ENCODE measurements at regions not wholly inside any gene's neighbourhood (a gene's known extent, or its start where the extent isn't known, plus 50 kb on each side); places are given as distances from the start of the nearest gene placed in this dataset.
"Not testable (repeated sequence)": the region's sequence is repeated elsewhere in the genome, so short reads cannot be mapped to it uniquely, and the experiment has no call there.

DNA sequence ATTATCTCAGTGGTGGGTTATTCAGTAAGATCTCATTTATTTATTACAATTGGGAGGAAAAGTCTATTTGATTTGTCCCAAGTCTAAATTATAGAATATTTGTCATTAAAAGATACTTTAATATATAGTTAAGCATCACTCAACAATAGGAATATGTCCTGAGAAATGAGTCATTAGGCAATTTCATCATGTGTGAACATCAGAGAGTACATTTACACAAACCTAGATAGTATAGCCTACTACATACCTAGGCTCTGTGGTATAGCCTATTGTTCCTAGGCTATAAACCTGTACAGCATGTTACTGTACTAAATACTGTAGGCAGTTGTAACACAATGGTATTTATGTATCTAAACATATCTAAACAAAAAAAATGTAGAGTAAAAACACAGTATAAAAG is 135.0 kb upstream of the RASA1 start:
- CTCF ChIA-PET: no interaction called here
- in situ Hi-C loops (cut with HindIII; ENCODE audit: low pct_unique_long_range_greater_than_20kb, low sequenced_read_pairs) (no loop called here), intact Hi-C loops (cut with micrococcal nuclease; ENCODE audit: unreplicated experiment) (no loop called here)
- no peak overlapping the region for H3K27ac ChIP-seq (ENCODE audit: low read length)
- no peak for TF ChIP-seq SIN3A (IDR thresholded peaks at IDR 0.05; ENCODE audit: borderline replicate concordance, insufficient read depth, low read depth, low read length)
- TF ChIP-seq POLR2AphosphoS5 (IDR thresholded peaks at IDR 0.05; ENCODE audit: low read depth, low read length): no peak
- TF ChIP-seq, protein P1, sequence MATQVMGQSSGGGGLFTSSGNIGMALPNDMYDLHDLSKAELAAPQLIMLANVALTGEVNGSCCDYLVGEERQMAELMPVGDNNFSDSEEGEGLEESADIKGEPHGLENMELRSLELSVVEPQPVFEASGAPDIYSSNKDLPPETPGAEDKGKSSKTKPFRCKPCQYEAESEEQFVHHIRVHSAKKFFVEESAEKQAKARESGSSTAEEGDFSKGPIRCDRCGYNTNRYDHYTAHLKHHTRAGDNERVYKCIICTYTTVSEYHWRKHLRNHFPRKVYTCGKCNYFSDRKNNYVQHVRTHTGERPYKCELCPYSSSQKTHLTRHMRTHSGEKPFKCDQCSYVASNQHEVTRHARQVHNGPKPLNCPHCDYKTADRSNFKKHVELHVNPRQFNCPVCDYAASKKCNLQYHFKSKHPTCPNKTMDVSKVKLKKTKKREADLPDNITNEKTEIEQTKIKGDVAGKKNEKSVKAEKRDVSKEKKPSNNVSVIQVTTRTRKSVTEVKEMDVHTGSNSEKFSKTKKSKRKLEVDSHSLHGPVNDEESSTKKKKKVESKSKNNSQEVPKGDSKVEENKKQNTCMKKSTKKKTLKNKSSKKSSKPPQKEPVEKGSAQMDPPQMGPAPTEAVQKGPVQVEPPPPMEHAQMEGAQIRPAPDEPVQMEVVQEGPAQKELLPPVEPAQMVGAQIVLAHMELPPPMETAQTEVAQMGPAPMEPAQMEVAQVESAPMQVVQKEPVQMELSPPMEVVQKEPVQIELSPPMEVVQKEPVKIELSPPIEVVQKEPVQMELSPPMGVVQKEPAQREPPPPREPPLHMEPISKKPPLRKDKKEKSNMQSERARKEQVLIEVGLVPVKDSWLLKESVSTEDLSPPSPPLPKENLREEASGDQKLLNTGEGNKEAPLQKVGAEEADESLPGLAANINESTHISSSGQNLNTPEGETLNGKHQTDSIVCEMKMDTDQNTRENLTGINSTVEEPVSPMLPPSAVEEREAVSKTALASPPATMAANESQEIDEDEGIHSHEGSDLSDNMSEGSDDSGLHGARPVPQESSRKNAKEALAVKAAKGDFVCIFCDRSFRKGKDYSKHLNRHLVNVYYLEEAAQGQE (IDR thresholded peaks at IDR 0.05; ENCODE audit: insufficient read depth in 1 of 2, low read depth in 2 of 2, low read length in 1 of 2): no peak
- TF ChIP-seq, protein P2, sequence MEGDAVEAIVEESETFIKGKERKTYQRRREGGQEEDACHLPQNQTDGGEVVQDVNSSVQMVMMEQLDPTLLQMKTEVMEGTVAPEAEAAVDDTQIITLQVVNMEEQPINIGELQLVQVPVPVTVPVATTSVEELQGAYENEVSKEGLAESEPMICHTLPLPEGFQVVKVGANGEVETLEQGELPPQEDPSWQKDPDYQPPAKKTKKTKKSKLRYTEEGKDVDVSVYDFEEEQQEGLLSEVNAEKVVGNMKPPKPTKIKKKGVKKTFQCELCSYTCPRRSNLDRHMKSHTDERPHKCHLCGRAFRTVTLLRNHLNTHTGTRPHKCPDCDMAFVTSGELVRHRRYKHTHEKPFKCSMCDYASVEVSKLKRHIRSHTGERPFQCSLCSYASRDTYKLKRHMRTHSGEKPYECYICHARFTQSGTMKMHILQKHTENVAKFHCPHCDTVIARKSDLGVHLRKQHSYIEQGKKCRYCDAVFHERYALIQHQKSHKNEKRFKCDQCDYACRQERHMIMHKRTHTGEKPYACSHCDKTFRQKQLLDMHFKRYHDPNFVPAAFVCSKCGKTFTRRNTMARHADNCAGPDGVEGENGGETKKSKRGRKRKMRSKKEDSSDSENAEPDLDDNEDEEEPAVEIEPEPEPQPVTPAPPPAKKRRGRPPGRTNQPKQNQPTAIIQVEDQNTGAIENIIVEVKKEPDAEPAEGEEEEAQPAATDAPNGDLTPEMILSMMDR (IDR thresholded peaks at IDR 0.05): no peak
- no peak for TF ChIP-seq TCF7L2 (IDR thresholded peaks at IDR 0.05; ENCODE audit: low read depth, low read length)
- H3K4me3 ChIP-seq (ENCODE audit: low read depth in 2 of 2, low read length in 2 of 2): no peak overlapping the region
- H3K9me3 ChIP-seq (ENCODE audit: control insufficient read depth, insufficient read depth, low read depth, low read length): no peaks in the 10 kb centered on the region
- ATAC-seq (no peak), DNase-seq (ENCODE audit: low read depth, low spot score) (no peak)
- no peaks in the 10 kb centered on the region for H3K4me1 ChIP-seq (ENCODE audit: control insufficient read depth, insufficient read depth, low read length)
- no peaks in the 10 kb centered on the region for H3K36me3 ChIP-seq (ENCODE audit: control insufficient read depth, insufficient read depth, low read length)
- H3K27me3 ChIP-seq (ENCODE audit: control insufficient read depth, insufficient read depth, low read length): no peaks in the 10 kb centered on the region
- POLR2A ChIA-PET: no interaction called here
- BruUV-seq (replicated peaks): no TSS peak

DNA sequence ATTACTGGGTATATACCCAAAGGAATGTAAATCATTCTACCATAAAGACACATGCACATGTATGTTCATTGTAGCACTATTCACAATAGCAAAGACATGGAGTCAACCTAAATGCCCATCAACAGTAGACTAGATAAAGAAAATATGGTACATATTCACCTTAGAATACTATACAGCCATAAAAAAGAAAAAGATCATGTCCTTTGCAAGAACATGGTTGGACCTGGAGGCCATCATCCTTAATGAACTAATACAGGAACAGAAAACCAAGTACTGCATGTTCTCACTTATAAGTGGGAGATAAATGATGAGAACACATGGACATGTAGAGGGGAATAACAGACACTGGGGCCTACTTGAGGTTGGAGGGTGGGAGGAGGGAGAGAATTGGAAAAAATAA is 133.2 kb upstream of the RASA1 start:
- intact Hi-C loops (cut with micrococcal nuclease; ENCODE audit: unreplicated experiment); H3K27me3 ChIP-seq (ENCODE audit: control insufficient read depth, insufficient read depth, low read length); H3K4me3 ChIP-seq (ENCODE audit: low read depth in 2 of 2, low read length in 2 of 2); DNase-seq (ENCODE audit: low read depth, low spot score); POLR2A ChIA-PET; CTCF ChIA-PET; ATAC-seq; in situ Hi-C loops (cut with HindIII; ENCODE audit: low pct_unique_long_range_greater_than_20kb, low sequenced_read_pairs); H3K9me3 ChIP-seq (ENCODE audit: control insufficient read depth, insufficient read depth, low read depth, low read length); H3K27ac ChIP-seq (ENCODE audit: low read length); H3K4me1 ChIP-seq (ENCODE audit: control insufficient read depth, insufficient read depth, low read length); H3K36me3 ChIP-seq (ENCODE audit: control insufficient read depth, insufficient read depth, low read length); BruUV-seq (replicated peaks): not testable (repeated sequence)

DNA sequence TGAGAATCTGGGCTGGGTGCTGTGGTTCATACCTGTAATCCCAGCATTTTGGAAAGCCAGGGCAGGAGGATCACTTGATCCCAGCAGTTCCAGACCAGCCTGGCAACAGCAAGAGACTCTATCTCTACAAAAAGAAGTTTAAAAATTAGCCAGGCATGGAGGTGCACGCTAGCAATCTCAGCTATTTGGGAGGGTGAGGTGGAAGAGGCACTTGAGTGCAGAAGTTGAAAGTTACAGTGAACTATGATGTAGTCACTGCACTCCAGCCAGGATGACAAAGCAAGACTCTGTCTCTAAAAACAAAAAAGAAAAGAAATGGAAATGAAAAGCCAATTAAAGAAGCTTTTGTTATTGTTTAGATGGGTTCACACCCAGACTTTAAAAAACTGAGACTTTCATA is 131.6 kb upstream of the RASA1 start:
- ChIA-PET POLR2A (no interaction called here), CTCF (no interaction called here)
- no peaks in the 10 kb centered on the region for H3K9me3 ChIP-seq (ENCODE audit: control insufficient read depth, insufficient read depth, low read depth, low read length)
- ATAC-seq (no peak), DNase-seq (ENCODE audit: low read depth, low spot score) (no peak)
- no peaks in the 10 kb centered on the region for H3K36me3 ChIP-seq (ENCODE audit: control insufficient read depth, insufficient read depth, low read length)
- no peaks in the 10 kb centered on the region for H3K27me3 ChIP-seq (ENCODE audit: control insufficient read depth, insufficient read depth, low read length)
- H3K4me1 ChIP-seq (ENCODE audit: control insufficient read depth, insufficient read depth, low read length): no peaks in the 10 kb centered on the region
- in situ Hi-C loops (cut with HindIII; ENCODE audit: low pct_unique_long_range_greater_than_20kb, low sequenced_read_pairs): no loop called here
- H3K4me3 ChIP-seq (ENCODE audit: low read depth in 2 of 2, low read length in 2 of 2): no peak overlapping the region
- no peak overlapping the region for H3K27ac ChIP-seq (ENCODE audit: low read length)
- TF ChIP-seq SIN3A (IDR thresholded peaks at IDR 0.05; ENCODE audit: borderline replicate concordance, insufficient read depth, low read depth, low read length) (no peak), TCF7L2 (IDR thresholded peaks at IDR 0.05; ENCODE audit: low read depth, low read length) (no peak), POLR2AphosphoS5 (IDR thresholded peaks at IDR 0.05; ENCODE audit: low read depth, low read length) (no peak)
- TF ChIP-seq, protein P2 (IDR thresholded peaks at IDR 0.05): no peak
- TF ChIP-seq, protein P1 (IDR thresholded peaks at IDR 0.05; ENCODE audit: insufficient read depth in 1 of 2, low read depth in 2 of 2, low read length in 1 of 2): no peak
- BruUV-seq (replicated peaks): no TSS peak
- intact Hi-C loops (cut with micrococcal nuclease; ENCODE audit: unreplicated experiment): no loop called here
